GM21390 (cell line): ENCODE measurements at regions not wholly inside any gene's neighbourhood (a gene's known extent, or its start where the extent isn't known, plus 50 kb on each side); places are given as distances from the start of the nearest gene placed in this dataset.

Experiments used
- ATAC-seq: cut with Tn5 transposase; IDR thresholded peaks from one replicate; pipeline ENCODE4 v1.9.1; 2021; ENCODE audit not compliant: unreplicated experiment

DNA sequence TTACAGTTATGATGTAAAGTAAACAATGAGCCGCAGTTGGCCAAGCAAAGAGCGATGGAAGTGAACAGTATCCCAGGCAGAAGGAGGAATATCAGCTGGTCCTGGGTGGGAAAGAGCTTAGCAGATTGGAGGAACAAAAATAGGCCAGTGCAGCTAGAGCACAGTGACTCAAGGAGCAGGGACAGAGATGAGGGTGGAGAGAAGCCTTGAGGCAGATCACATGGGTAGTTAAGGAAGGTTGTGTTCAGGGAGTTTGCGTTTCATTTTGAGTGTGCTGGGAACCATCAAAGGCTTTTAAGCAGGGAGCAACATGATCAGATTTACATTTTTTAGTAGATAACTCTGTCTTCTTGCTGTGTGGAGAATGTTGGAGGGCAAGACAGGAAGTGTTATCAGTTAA, 113.6 kb downstream of the OAT start:
- ATAC-seq: no peak

DNA sequence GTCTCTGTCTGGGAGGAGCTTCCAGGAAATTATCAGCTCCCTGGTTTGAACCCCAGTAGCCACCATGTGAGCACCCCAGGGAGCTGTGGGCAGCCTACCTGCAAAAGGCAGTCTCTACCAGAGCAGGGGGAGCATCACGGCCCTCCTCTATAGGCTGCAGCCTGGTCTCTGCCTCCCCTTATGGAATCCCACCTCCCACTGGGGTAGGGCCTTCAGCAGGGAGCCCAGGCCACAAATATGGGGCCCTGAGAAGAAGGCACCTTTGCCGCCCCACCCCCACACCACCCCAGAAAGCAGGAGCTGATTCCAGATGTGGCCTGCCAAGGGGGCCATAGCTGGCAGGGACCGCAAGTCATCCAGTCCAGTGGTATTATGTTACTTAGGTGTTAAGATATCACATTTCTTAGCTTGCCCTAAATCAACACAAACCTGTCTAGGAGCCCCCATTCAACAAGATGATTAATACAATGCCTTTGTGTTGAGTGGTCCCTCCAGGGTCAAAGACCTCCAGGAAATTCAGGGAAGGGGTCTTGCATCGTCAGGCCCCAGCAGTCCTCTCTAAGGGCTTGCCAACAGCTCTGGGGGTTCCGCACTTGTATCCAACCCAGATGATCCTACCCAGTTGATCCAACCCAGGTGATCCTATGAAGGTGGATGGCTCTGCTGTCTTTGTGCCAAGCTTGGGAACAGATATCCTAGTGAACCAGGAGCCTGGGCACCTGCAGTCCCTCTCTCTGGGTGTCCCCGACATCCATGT, 114.9 kb downstream of the OAT start:
- no peak for ATAC-seq

DNA sequence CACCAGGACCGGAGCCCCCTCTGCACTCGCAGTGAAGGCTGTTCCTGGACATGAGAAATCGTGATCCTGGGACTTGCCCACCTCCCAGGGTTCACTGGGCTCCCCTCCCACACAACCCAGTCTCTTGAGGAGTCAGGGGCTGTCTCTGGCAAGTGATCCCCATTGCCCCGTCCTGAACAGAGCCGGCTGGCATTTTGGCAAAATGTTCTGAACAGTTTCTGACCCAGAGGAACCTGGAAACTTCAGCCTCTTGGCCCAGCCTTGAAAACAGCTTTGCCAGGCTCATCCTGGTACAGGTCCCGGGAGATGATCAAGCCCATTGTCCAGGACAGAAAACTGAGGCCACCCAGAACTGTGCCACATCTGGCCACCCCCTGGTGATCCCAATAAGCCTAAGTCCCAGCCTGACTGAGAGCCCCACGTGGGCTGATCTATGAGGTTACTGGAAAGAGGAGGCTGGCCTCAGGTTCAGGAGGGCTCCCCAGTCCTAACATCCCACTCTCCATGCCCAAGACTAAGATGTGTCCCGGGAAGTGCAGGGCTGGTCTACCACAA, 115.7 kb downstream of the OAT start:
- ATAC-seq: no peak

DNA sequence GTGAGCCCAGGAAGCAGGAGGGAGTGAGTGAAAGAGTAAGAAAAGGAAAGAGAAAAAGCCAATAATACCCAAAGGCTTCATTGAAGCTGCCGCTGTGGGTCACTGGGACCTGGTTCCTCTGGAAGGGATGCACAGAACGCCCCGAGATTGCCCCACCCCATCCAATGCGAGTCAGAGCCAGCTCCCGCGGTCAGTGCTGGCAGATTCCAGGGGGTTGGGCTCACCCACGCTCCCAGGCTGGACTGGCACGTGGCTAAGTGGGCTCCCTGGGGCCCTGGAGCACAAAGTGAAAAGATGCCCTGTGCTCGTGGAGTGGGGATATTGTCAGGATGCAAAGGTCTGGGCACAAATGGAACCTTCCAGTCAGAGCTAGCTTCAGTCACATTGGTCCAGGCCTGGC, 117.0 kb downstream of the OAT start:
- no peak for ATAC-seq

DNA sequence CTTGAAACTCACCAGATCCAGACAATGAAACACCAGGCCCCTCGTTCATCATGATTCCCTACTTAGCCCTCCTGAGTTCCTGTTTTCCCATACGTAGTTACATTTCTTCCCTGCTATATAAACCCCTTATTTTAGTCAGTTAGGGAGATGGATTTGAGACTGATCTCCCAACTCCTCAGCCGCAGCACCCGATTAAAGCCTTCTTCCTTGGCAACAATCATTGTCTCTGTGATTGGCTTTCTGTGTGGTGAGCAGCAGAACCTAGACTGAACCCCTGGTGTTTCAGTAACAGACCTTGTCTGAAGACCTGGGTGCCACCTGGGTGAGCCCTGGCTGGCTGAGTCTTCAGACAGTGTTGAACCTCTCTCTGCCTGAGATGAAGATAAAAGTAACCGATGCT, 118.0 kb downstream of the OAT start:
- ATAC-seq: no peak

DNA sequence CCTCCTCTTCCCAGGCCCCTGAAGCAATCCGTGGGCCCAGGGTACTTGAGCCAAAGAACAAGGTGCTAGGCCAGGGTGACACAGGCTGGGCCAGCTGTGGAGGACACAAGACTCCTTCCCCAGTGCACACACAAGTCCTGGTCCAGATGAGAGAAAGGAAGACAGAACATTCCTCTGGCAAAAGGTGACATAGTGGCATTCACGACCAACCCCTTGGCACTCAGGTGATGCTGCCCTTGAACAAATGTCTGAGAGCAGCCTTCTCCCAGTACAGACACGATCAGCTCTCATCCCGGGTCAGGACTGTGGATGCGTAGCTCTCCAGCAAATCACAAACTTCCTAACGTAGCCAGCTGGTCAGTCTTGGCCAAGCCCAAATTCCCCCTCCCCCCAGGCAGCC, 118.5 kb downstream of the OAT start:
- ATAC-seq: no peak

DNA sequence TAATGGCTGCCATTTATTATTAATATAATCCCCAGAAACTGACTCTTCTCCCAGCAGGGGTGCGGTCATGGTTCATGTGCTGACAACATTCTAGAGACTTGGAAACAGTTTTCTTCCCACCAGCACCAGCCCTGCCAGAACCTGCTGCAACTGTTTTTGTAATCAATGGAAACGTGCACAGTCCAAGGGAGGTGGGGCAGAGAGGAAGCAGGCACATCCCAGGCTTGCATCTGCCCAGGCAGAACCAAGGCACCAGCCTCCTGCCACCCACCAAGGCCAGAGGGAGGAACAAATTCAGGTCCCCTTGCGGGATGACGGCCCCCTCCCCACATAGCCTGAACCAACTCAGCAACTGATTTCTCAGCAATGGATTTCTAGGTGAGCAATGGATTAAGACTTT, 119.0 kb downstream of the OAT start:
- no peak for ATAC-seq

DNA sequence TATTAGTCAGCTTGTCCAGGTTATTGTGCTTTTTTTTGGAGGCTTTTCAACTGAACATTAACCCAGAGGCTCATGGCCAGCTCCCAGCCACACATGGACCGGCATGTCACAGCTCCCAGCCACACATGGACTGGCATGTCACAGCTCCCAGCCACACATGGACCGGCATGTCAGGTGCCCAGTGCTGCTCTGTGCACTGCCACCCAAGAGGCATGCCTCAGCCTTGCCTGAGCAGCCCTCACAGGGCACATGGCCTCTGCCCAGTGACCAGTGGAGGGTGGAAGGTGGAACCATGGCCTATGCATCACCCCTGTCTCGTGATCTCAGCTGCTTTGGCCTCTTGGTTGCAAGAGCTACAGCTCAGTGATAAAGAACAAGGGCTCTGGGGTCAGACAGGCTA, 119.8 kb downstream of the OAT start:
- no peak for ATAC-seq

DNA sequence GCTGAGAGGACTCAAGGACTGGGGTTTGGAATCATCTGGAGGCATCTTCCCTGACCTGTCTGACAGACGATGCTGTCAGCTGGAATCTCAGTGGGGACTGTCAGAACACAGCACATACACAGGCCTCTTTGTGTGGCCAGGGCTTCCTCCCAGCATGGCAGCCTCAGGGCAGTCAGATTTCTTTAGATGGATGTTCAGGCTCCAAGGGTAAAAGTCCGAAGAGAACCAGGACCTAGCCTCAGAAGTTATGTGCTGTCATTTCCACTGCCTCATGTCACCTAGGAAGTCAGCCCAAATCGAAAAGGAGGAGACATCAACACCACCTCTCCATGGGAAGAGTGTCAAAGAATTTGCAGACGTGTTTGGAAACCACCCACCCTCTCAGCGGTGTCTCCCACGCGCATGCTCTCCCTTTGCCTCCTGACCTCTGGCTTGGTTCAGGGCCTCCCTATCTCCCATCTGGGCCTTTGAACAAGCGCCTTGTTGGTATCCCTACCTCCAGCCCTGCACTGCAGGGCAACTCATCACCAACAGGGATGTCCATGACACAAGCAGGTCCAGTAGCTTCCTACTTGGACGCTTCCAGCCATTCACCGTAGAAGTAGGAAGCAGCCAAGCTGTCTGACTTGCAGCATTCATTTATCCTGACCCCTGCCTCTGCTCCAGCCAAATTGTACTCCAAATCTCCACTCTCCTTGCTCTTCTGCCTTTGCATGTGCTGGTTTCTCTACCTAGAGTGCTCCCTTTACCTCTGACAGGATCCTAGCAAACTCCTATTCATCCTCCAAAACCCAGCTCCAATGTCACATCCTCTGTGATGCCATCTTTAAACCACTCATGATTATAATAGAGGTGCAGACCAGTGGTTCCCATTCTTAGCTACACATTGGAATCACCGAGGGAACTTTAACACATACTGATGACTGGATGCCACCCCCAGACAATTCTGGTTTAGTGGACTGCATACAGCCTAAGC, 121.6 kb downstream of the OAT start:
- ATAC-seq: no peak

DNA sequence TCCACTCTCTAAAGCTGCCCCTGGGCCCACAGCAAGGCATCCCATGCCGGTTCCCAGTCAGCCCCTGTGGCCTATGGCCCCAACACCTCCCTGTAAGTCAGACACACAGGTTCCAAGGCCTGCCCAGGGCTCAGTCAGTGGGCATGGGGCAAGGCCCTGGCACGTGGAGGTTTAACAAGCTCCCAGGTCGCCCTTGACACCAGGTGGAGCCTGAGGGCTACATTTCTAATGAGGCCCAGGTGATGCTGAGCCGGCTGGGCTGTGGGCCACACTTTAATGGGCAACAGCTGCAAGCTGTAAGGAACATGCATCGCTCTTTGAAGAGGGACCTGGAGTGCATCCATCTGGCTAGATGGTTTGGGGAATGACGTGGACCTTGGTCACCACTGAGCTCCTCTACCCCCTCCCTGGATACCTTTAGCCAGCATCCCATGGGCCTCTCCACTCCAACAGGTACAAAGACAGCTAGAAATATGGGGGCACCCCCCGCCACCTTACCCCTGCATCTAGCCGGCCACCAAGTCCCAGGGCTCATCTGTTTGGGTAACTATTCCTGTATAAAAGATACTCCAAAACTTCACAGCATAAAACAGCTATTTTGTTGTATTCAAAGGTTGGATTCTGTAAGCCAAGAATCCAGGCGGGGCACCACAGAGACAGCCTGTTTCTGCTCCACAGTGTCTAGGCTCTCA, 122.5 kb downstream of the OAT start:
- no peak for ATAC-seq

DNA sequence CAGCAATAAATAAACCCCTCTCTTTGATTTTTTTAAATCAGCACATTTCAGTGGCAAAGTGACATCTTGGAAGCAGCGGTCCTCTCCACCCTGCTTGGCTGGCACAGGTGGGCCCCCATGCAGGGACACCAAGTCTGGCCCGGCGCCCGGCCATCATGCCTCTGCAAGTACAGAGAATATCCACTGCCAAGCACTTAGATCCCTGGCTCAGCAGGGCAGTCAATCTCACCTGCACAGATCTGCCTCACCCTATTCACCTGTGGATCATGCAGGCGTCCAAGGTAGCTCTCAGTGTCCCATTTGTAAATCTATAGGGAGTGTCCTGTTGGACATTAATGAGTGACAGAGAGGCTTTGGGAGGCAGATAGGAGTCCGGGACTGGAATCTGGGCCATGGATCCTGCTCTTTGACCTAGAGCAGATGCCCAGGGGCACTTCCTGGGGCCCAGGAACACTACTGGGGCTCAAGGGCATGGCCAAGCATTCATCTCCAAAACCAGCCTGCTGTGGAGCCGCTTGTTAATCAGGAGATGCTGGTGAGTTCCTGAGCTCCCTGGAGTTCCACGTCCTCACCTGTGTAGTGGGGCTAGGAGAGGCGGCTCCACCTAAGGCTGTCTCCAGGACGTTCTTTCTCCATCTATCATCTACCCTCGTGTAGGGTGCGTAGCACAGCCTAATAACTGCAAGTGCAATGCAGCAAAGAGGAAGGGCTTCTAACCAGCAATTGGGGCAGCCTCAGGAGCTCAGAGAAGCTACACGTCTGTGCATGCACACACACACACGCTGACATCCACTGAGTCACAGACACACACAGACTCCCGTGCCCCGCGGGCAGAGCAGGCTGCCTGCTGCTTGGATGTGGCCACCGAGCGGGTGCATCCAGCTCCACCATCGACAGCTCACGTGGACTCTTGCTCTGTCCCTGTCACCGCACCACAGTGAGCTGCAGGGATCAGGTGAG, 123.6 kb downstream of the OAT start:
- no peak for ATAC-seq

DNA sequence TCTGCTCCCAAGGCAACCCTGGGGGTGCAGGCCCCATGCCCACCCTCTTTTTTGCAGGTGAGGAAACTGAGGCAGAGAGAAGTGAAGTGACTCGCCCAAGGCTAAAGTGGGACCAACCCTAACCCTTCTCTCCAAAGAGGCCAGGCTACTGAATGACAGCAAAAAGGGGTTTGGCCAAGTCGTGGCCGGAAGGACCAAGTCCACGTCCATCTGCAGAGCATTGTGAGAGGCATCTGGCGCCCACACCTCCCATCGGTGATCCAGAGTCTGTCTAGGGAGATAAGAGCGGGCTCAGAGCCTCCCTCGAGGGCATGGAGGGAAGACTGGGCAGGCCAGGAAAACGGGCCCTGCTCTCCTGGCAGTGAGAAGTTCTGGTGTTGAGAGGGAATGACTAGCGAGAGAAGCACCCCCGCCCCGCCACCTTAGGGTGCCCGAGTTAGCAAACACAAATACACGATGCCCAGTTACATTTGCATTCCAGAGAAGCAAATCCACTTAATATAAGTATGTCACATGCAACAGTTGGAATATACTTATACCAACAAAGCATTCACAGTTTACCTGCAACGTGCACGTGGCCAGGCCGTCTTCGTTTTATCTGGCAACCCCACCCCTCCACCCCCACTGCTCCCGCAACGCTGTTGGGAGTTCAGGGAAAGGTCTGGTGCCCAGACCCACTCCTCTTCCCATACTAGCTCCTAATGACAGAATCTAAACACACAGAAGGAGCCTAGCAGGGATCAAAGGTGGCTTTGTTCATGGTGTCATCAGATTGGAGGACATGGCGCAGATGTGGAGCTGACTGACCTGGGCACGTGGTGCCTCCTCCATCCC, 124.9 kb downstream of the OAT start:
- ATAC-seq: no peak

DNA sequence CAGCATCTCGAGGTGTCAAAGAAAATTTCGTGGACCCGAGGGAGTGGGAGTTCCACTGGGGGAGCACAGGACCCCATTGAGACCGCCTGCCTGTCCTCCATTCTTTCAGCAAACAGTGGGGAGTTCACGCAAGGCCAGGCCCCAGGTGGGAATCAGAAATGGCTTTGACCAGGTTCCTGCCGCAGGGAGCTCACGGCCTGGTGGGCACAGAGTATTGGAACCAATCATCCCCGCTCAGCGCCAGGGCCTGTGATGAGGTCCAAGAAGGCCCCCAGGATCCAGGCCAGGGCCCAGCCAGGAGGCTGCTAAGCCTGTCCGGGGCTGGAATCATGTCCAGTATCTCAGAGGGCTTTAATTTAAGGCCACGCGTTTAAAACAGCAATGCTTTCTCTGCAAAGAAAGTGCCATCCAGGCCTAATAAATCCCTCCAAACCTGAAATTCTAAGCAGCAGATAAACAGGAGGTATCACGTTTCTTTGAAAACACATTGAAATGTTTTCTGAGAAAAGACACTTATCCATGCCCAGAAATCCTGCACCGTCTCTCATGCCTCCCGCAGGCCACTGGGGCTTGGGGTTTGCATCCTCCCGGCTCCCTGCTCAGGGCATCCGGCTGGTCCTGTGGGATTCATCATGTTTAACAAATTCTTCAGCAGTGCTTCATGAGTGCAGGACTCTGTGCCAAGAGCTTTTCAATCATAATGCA, 125.7 kb downstream of the OAT start:
- ATAC-seq: no peak

DNA sequence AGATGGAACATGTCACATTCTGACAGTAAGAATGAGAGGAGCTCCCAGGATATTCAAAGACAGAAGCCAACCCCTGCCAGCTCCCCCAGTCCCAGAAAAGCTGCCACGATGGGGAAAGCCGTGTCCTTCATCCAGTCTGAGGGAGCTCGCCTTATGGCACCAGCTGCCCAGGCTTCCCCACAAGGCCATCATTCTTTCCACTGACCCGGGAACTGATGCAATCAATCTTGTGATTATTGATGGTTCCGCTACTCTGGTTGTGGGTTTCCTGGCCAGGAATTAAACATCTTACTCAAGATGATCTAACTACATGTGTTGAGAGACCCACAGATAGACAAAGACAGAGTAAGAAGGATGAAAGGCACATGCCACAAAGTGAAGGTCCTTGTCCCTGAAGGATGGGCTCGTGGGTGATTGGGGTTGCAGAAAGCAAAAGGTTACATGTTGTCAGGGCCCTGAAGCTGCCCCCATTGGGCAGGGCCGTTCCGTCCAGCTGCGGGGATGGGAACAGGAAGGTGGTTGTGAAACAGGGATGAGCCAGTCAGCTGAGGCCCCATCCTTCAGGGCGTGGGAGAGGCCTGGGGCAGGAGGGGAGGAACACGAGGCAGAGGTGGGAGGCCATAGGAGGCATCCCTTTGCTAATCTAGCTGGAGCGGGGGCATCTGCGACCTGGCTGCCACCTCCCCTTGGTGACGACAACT, 127.6 kb downstream of the OAT start:
- no peak for ATAC-seq

DNA sequence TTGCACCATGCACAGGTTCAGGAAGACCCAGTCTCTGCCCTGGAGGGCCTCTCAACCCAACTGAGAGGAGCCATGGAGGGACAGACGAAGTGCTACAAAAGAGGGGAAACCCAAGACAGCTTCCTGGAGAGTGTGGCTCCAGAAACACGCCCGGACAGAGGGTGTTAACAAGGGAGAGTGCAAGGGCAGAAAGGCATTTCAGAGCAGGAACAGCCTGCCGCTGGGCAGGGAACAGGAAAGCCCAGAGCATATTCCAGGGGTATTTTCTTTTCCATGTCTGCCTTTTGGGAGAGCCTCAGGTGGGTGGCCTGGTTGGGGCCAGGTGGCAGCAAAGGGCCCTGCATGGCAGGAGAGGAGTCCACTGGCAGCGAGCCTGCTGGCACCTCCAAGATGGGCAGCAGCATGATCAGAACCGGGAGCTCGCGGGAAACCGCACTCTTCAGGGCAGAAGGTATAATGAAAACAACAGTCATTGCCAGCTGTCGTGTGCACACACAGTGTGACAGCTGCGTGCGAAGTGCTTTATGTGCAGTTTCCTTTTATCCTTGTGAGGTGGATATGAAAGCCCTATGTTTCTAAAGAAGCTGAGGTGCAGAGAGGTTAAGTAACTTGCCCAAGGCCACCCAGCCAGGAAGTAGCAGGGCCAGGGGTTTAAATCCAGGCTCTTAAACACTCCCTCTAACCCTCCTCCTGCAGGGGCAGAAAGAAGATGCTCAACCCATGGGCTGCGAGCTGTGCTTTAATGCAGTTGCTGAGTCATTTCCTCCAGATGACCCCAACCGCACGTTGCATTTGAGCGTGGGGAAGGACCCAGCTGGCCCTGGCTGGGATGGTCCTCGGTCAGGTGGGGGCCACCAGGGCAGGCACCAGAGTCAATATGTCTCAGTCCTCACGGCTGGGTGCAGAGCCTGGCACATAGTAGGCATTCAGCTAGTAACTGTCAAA, 128.6 kb downstream of the OAT start:
- peak; percentile 42 for ATAC-seq

DNA sequence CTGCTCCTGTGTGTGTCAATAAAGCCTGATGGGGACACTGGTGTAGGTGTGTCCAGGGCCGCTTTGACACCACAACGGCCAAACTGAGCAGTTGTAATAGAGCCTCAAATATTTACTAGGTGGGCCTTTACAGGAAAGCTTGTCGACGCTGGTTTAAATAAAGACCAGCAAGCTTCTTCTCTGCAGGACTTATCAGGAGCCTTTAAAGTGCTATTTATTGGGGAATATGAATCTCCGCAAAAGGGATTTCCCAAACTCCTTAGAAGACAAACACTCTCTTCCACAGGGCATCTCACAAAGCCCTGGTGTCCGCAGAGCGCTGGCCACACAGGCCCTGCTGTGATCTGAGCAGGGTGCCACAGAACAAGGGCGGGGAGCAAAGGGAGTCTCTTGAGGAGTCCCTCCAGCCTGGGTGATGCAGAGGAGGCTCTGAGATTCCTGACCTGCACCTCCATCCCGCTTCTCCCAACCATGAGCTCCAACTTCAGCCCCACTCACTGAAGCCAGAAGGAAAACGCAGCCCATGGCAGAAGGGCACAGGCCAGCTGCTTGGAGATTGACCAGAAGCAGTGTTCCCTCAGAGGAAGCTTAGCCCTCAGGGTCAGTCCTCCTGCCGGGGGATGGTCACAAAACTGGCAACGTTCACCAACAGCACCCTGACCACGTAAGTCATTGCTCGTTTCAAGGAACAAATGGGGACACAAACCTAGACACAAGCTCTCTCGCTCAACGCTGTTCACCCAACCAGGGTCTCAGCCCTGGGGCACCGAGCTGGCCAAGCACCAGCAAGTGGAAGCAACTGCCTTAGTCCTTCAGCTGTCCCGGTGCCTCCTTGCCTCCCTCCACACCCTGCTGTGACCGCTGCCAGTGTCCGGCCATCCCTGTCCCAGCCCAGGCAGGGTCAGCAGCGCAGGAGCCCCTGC, 129.5 kb downstream of the OAT start:
- ATAC-seq: no peak
